ENCODE measurements at regions not wholly inside any gene's neighbourhood (a gene's known extent, or its start where the extent isn't known, plus 50 kb on each side); places are given as distances from the start of the nearest gene placed in this dataset.

DNA sequence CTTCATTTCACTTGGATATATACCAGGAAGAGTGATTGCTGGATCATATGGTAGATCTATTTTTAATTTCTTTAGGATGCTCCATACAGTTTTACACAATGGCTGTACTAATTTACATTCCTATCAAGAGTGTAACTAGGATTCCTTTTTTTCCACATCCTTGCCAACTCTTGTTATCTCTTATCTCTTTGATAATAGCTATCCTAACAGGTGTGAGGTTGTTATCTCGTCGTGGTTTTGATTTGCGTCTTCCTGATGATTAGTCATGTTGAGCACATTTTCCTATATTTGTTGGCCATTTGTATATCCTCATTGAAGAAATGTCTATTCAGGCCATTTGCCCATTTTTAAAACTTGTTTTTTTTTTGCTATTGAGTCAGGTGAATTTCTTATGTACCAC is 552.4 kb downstream of the RFPL4B start:
- Histone ChIP-seq H3K27ac (no peak overlapping the region), H3K4me1 (no peaks in the 10 kb centered on the region), H3K36me3 (no peaks in the 10 kb centered on the region), H3K27me3 (no peaks in the 10 kb centered on the region), H3K4me3 (no peak overlapping the region), H3K9me3 (peaks cover 0 to 26% (median 4%) of the 10 kb centered on the region in 11 donors)
- intact Hi-C loops (cut with DNase I), result no loop called here
- TF ChIP-seq, protein P1, sequence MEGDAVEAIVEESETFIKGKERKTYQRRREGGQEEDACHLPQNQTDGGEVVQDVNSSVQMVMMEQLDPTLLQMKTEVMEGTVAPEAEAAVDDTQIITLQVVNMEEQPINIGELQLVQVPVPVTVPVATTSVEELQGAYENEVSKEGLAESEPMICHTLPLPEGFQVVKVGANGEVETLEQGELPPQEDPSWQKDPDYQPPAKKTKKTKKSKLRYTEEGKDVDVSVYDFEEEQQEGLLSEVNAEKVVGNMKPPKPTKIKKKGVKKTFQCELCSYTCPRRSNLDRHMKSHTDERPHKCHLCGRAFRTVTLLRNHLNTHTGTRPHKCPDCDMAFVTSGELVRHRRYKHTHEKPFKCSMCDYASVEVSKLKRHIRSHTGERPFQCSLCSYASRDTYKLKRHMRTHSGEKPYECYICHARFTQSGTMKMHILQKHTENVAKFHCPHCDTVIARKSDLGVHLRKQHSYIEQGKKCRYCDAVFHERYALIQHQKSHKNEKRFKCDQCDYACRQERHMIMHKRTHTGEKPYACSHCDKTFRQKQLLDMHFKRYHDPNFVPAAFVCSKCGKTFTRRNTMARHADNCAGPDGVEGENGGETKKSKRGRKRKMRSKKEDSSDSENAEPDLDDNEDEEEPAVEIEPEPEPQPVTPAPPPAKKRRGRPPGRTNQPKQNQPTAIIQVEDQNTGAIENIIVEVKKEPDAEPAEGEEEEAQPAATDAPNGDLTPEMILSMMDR (IDR thresholded peaks at IDR 0.05), result no peak
- WGBS, 2 donors, result 57 to 60% methylated on average over 3 of the region's 3 CpGs
- no peak for DNase-seq
- ATAC-seq, result no peak

GRCh38 chr6:112903361-112903760 is 556.2 kb downstream of the RFPL4B start:
- no peak overlapping the region for H3K4me3 ChIP-seq
- H3K9me3 ChIP-seq, result peaks cover 0 to 18% (median 1%) of the 10 kb centered on the region in 11 donors
- H3K27ac ChIP-seq, result no peak overlapping the region
- no peaks in the 10 kb centered on the region for H3K27me3 ChIP-seq
- intact Hi-C loops (cut with DNase I), result no loop called here
- H3K4me1 ChIP-seq, result no peaks in the 10 kb centered on the region
- no peak for DNase-seq
- no peak for ATAC-seq
- H3K36me3 ChIP-seq, result no peaks in the 10 kb centered on the region
- TF ChIP-seq, protein P1 (IDR thresholded peaks at IDR 0.05), result no peak
- WGBS, 2 donors, result 99% methylated on average over 2 of the region's 2 CpGs

DNA sequence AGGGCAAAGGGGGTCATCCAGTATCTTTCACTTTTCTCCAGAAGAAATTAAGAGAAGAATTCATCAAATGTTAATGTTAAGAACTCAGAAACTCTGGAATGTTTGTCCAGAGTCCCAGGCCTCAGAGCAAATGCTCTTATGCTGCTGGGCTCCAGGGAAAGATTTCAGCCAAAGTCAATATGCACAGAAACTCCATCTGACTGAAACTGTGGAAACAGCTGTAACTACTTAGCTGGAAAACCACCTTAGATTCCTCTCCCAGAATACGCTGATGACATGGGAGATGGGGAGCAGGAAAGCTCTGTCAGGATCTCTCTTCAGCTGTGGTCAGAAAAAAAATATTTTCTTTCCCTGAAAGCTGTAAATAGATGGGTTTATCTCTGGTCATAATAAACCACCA is 559.6 kb downstream of the RFPL4B start:
- H3K4me3 ChIP-seq, result no peak overlapping the region
- H3K9me3 ChIP-seq, result peaks cover 0 to 17% (median 0%) of the 10 kb centered on the region in 11 donors
- intact Hi-C loops (cut with DNase I), result no loop called here
- peaks cover 0 to 4% (median 0%) of the 10 kb centered on the region in 9 donors for H3K4me1 ChIP-seq
- H3K27ac ChIP-seq, result peak overlapping the region in 3 of 10 donors; percentile 12 to 43 (median 25)
- TF ChIP-seq, protein P1 (IDR thresholded peaks at IDR 0.05), result no peak
- no peaks in the 10 kb centered on the region for H3K36me3 ChIP-seq
- DNase-seq (peak in 1 of 2 donors; percentile 50), ATAC-seq (peak; percentile 57 to 97 (median 88))
- 48 to 64% methylated on average over 1 of the region's 1 CpG for WGBS, 2 donors
- no peaks in the 10 kb centered on the region for H3K27me3 ChIP-seq

GRCh38 chr6:112909781-112910180 is 562.7 kb downstream of the RFPL4B start:
- Histone ChIP-seq H3K4me1 (peaks cover 0 to 22% (median 12%) of the 10 kb centered on the region in 9 donors), H3K27me3 (no peaks in the 10 kb centered on the region), H3K9me3 (no peaks in the 10 kb centered on the region), H3K27ac (no peak overlapping the region), H3K4me3 (no peak overlapping the region), H3K36me3 (no peaks in the 10 kb centered on the region)
- intact Hi-C loops (cut with DNase I), result no loop called here
- DNase-seq, result no peak
- TF ChIP-seq, protein P1 (IDR thresholded peaks at IDR 0.05), result no peak
- ATAC-seq, result no peak
